ENCODE measurements at regions not wholly inside any gene's neighbourhood (a gene's known extent, or its start where the extent isn't known, plus 50 kb on each side); places are given as distances from the start of the nearest gene placed in this dataset.

GRCh38 chr1:106458866-106459265, 597.6 kb upstream of the PRMT6 start:
- H3K4me3 ChIP-seq (ENCODE audit: low read depth, low read length): no peak overlapping the region
- in situ Hi-C loops (cut with HindIII; ENCODE audit: low sequenced_read_pairs): no loop called here
- TF ChIP-seq, protein P1, sequence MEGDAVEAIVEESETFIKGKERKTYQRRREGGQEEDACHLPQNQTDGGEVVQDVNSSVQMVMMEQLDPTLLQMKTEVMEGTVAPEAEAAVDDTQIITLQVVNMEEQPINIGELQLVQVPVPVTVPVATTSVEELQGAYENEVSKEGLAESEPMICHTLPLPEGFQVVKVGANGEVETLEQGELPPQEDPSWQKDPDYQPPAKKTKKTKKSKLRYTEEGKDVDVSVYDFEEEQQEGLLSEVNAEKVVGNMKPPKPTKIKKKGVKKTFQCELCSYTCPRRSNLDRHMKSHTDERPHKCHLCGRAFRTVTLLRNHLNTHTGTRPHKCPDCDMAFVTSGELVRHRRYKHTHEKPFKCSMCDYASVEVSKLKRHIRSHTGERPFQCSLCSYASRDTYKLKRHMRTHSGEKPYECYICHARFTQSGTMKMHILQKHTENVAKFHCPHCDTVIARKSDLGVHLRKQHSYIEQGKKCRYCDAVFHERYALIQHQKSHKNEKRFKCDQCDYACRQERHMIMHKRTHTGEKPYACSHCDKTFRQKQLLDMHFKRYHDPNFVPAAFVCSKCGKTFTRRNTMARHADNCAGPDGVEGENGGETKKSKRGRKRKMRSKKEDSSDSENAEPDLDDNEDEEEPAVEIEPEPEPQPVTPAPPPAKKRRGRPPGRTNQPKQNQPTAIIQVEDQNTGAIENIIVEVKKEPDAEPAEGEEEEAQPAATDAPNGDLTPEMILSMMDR (IDR thresholded peaks at IDR 0.05; ENCODE audit: low read depth, low read length): no peak
- DNase-seq (ENCODE audit: low read depth, low spot score): no peak

GRCh38 chr1:106459418-106459817, 597.1 kb upstream of the PRMT6 start:
- DNase-seq (ENCODE audit: low read depth, low spot score): no peak
- TF ChIP-seq, protein P1 (IDR thresholded peaks at IDR 0.05; ENCODE audit: low read depth, low read length): no peak
- no peak overlapping the region for H3K4me3 ChIP-seq (ENCODE audit: low read depth, low read length)
- in situ Hi-C loops (cut with HindIII; ENCODE audit: low sequenced_read_pairs): no loop called here

GRCh38 chr1:106465666-106466065, 590.8 kb upstream of the PRMT6 start:
- in situ Hi-C loops (cut with HindIII; ENCODE audit: low sequenced_read_pairs): no loop called here
- TF ChIP-seq, protein P1 (IDR thresholded peaks at IDR 0.05; ENCODE audit: low read depth, low read length): no peak
- no peak overlapping the region for H3K4me3 ChIP-seq (ENCODE audit: low read depth, low read length)
- peak; percentile 1 for DNase-seq (ENCODE audit: low read depth, low spot score)

GRCh38 chr1:106480629-106481028, 575.8 kb upstream of the PRMT6 start:
- TF ChIP-seq, protein P1 (IDR thresholded peaks at IDR 0.05; ENCODE audit: low read depth, low read length): no peak
- in situ Hi-C loops (cut with HindIII; ENCODE audit: low sequenced_read_pairs): no loop called here
- DNase-seq (ENCODE audit: low read depth, low spot score): no peak
- H3K4me3 ChIP-seq (ENCODE audit: low read depth, low read length): no peak overlapping the region

DNA sequence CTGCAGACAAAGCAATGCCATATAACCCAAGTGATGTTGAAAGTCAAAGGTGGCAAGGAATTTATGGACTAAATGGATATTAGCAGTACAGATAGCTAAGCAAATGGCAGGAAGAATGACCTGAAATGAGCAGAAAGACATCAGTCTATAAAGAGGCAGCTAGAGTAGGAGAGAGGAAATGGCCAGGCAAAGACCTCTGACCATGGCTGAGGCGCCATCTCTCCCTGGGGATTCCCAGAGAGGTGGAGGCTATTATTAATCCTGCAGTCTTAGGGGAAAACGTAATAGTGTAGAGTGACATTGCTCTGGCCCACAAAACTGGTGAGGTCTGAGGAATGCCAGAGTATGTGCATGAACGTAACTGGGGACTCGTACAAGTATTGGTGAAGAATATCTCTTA, 563.6 kb upstream of the PRMT6 start:
- DNase-seq (ENCODE audit: low read depth, low spot score): no peak
- TF ChIP-seq, protein P1 (IDR thresholded peaks at IDR 0.05; ENCODE audit: low read depth, low read length): no peak
- no peak overlapping the region for H3K4me3 ChIP-seq (ENCODE audit: low read depth, low read length)
- in situ Hi-C loops (cut with HindIII; ENCODE audit: low sequenced_read_pairs): no loop called here

DNA sequence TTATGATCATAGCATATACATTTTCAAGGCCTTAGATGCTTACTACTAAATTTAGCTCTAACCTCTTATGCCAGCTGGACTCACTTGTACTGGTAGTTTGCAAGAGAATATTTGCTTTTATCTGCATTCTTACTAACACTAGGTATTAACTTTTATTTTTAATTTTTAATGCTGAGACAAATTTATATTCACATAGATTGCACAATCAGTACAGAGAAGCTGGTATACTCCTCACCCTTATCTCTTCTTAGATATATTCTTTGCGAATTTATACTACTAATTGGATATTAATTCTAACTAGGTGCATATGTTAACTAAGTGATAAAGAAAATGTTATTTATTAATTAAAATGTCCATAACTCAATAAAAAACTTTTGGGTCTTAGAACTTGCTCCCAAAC, 561.8 kb upstream of the PRMT6 start:
- H3K4me3 ChIP-seq (ENCODE audit: low read depth, low read length): no peak overlapping the region
- in situ Hi-C loops (cut with HindIII; ENCODE audit: low sequenced_read_pairs): no loop called here
- TF ChIP-seq, protein P1 (IDR thresholded peaks at IDR 0.05; ENCODE audit: low read depth, low read length): no peak
- no peak for DNase-seq (ENCODE audit: low read depth, low spot score)

GRCh38 chr1:106498238-106498637, 558.2 kb upstream of the PRMT6 start:
- H3K4me3 ChIP-seq (ENCODE audit: low read depth, low read length): no peak overlapping the region
- TF ChIP-seq, protein P1 (IDR thresholded peaks at IDR 0.05; ENCODE audit: low read depth, low read length): no peak
- in situ Hi-C loops (cut with HindIII; ENCODE audit: low sequenced_read_pairs): no loop called here
- DNase-seq (ENCODE audit: low read depth, low spot score): peak; percentile 17

Measured in astrocyte of the spinal cord (primary cell).